Activated T-cell treated with anti-CD3 and anti-CD28 coated beads, Interleukin-2, amount 50 U/mL, for 48 hours (primary cell): ENCODE measurements at regions not wholly inside any gene's neighbourhood (a gene's known extent, or its start where the extent isn't known, plus 50 kb on each side); places are given as distances from the start of the nearest gene placed in this dataset.

ENCODE experiments used
- DNase-seq, 2 experiments: peaks; one replicate each; pipeline ENCODE4 v3.0.0-alpha.2; 2020

DNA sequence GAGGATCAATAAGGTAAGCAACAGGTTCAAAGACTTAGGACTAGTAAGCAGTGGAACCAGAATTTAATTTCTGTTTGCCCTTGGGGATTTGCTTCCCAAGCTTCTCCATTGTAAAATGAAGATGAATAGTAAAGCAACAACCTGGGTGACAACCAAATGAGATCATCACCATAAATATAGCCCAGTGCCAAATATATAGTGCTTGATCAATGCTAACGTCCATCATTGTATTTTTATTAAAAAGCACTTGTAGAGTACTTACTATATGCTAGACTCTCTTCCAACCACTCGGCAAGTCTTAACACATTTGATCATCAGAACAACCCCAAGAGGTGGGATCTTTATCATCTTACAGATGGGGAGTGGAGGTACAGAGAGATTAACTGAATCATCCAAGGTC, 51.5 kb upstream of the NMNAT3 start:
- no peak for DNase-seq

- no peak for DNase-seq
Measured at GRCh38 chr3:139728414-139728813, 50.6 kb upstream of the NMNAT3 start.
